Neural cell (in vitro differentiated cells): ENCODE measurements at regions not wholly inside any gene's neighbourhood (a gene's known extent, or its start where the extent isn't known, plus 50 kb on each side); places are given as distances from the start of the nearest gene placed in this dataset.
"Not testable (repeated sequence)": the region's sequence is repeated elsewhere in the genome, so short reads cannot be mapped to it uniquely, and the experiment has no call there.

Experiments
- H2AFZ ChIP-seq: fragments of 200-600, 300-800 bp; sonication (generic), shearing (Covaris generic); 2 replicates; pipeline ENCODE4 v1.6.0; 2014; ENCODE audit warnings: low read depth, mild to moderate bottlenecking, antibody characterized with exemption, low read length, moderate library complexity
- H3F3A ChIP-seq: fragments of 200-600 bp; shearing (Covaris generic); 2 replicates; pipeline ENCODE4 v1.6.1; 2016; ENCODE audit warnings: mild to moderate bottlenecking, moderate library complexity, mixed read lengths, antibody characterized with exemption, low read length; ENCODE audit not compliant: insufficient read depth, poor library complexity, severe bottlenecking
- H3K27ac ChIP-seq: fragments of 200-600, 300-800 bp; sonication (generic), shearing (Covaris generic); 2 replicates; pipeline ENCODE4 v1.5.1; 2014; ENCODE audit warnings: mild to moderate bottlenecking, low read length, moderate library complexity
- H3K27me3 ChIP-seq: fragments of 300-800, 200-600 bp; sonication (generic), shearing (Covaris generic); 2 replicates; pipeline ENCODE4 v1.6.0; 2014; ENCODE audit warnings: mild to moderate bottlenecking, low read depth, low read length, moderate library complexity; ENCODE audit not compliant: insufficient read depth
- H3K36me3 ChIP-seq: fragments of 300-800, 200-600 bp; sonication (generic), shearing (Covaris generic); 2 replicates; pipeline ENCODE4 v1.5.1; 2014; ENCODE audit warnings: mild to moderate bottlenecking, antibody characterized with exemption, low read length, moderate library complexity; ENCODE audit not compliant: insufficient read depth
- H3K4me2 ChIP-seq: fragments of 300-800, 200-600 bp; sonication (generic), shearing (Covaris generic); 2 replicates; pipeline ENCODE4 v1.6.0; 2014; ENCODE audit warnings: mild to moderate bottlenecking, low read length
- H3K4me3 ChIP-seq: fragments of 300-800, 200-600 bp; sonication (generic), shearing (Covaris generic); 2 replicates; pipeline ENCODE4 v1.5.1; 2014; ENCODE audit warnings: mild to moderate bottlenecking, low read length, moderate library complexity
- H3K79me2 ChIP-seq: fragments of 200-600 bp; shearing (Covaris generic); replicated peaks from 2 replicates; pipeline ENCODE4 v1.6.0; 2014; ENCODE audit warnings: mild to moderate bottlenecking, low read length, moderate library complexity; ENCODE audit not compliant: insufficient read depth
- H3K9ac ChIP-seq: fragments of 300-800, 200-600 bp; sonication (generic), shearing (Covaris generic); 2 replicates; pipeline ENCODE4 v1.6.1; 2016; ENCODE audit warnings: mild to moderate bottlenecking, low read length, mixed read lengths
- H3K9me2 ChIP-seq: fragments of 200-600 bp; shearing (Covaris generic); 2 replicates; pipeline ENCODE4 v1.6.1; 2016; ENCODE audit warnings: mild to moderate bottlenecking, low read length, mixed read lengths; ENCODE audit not compliant: insufficient read depth
- H3K9me3 ChIP-seq: fragments of 200-600, 300-800 bp; sonication (generic), shearing (Covaris generic); 2 replicates; pipeline ENCODE4 v1.6.1; 2016; ENCODE audit warnings: mild to moderate bottlenecking, mixed run types, low read length, moderate library complexity, mixed read lengths
- H4K20me1 ChIP-seq: fragments of 200-600 bp; shearing (Covaris generic); 2 replicates; pipeline ENCODE4 v1.6.1; 2016; ENCODE audit warnings: mild to moderate bottlenecking, mixed run types; ENCODE audit not compliant: insufficient read depth
- EP300 ChIP-seq: fragments of 450-650 bp; conservative IDR thresholded peaks from 2 replicates; pipeline ENCODE4 v1.6.1; 2014; ENCODE audit warnings: antibody characterized with exemption, mild to moderate bottlenecking, moderate library complexity; ENCODE audit not compliant: poor library complexity, severe bottlenecking
- EZH2 ChIP-seq: fragments of 200-600, 300-800 bp; shearing (Covaris generic), sonication (generic); IDR thresholded peaks from 2 replicates; pipeline ENCODE4 v1.6.1; 2014; ENCODE audit warnings: antibody characterized with exemption, low read length, borderline replicate concordance, mild to moderate bottlenecking; ENCODE audit not compliant: insufficient read depth, poor library complexity, severe bottlenecking
- MXI1 ChIP-seq: fragments of 450-650 bp; conservative IDR thresholded peaks from 2 replicates; pipeline ENCODE4 v1.6.1; 2014; ENCODE audit warnings: antibody characterized with exemption, mild to moderate bottlenecking; ENCODE audit not compliant: poor library complexity, severe bottlenecking
- POLR2AphosphoS5 ChIP-seq: IDR thresholded peaks from 2 replicates; pipeline ENCODE4 v1.6.1; 2012
- RAD21 ChIP-seq: fragments of 450-650 bp; conservative IDR thresholded peaks from 2 replicates; pipeline ENCODE4 v1.6.1; 2014; ENCODE audit warnings: antibody characterized with exemption, mild to moderate bottlenecking, moderate library complexity
- SMC3 ChIP-seq: fragments of 450-650 bp; conservative IDR thresholded peaks from 2 replicates; pipeline ENCODE4 v1.6.1; 2014; ENCODE audit warnings: antibody characterized with exemption, mild to moderate bottlenecking, moderate library complexity; ENCODE audit not compliant: poor library complexity
- TAF1 ChIP-seq: IDR thresholded peaks from 2 replicates; pipeline ENCODE4 v1.6.1; 2012; ENCODE audit warnings: low read depth
- TF ChIP-seq, protein P1 (sequence below): fragments of 450-650 bp; IDR thresholded peaks from 2 replicates; pipeline ENCODE4 v1.5.1; 2014; ENCODE audit warnings: antibody characterized with exemption, mild to moderate bottlenecking, moderate library complexity; ENCODE audit not compliant: poor library complexity, severe bottlenecking
- TF ChIP-seq, protein P2 (sequence below): IDR thresholded peaks from 2 replicates; pipeline ENCODE4 v1.6.1; 2012; ENCODE audit warnings: borderline replicate concordance

DNA sequence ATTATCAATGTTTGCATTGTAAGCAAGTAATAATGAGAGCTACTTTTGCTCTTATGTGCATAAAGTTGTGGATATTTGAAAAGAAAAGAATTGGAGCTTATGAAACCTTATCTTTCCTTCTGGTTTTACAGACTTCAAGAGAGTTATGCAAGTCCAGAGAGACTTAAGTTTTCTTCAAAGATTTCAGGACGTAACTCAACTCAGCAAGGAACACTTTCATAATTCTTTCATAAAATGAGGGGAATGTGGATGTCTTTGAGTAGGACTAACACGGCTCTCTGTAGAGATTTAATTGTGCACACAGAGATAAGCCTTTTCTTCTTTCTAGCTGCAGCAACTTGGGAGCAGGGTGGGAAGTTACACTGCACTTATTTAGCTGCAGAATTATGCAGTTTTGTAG lies 97.5 kb downstream of the DNAJB9 start:
- Histone ChIP-seq H3K4me3 (no peak overlapping the region), H3K27ac (no peak overlapping the region), H2AFZ (no peak overlapping the region), H3K9me2 (no peaks in the 10 kb centered on the region), H3K9me3 (no peaks in the 10 kb centered on the region), H3K27me3 (no peaks in the 10 kb centered on the region), H4K20me1 (no peaks in the 10 kb centered on the region), H3F3A (no peaks in the 10 kb centered on the region), H3K36me3 (no peaks in the 10 kb centered on the region), H3K79me2 (no peaks in the 10 kb centered on the region), H3K9ac (no peak overlapping the region), H3K4me2 (no peak overlapping the region)
- TF ChIP-seq TAF1 (no peak), EP300 (no peak), SMC3 (no peak), EZH2 (no peak)
- TF ChIP-seq, protein P1, sequence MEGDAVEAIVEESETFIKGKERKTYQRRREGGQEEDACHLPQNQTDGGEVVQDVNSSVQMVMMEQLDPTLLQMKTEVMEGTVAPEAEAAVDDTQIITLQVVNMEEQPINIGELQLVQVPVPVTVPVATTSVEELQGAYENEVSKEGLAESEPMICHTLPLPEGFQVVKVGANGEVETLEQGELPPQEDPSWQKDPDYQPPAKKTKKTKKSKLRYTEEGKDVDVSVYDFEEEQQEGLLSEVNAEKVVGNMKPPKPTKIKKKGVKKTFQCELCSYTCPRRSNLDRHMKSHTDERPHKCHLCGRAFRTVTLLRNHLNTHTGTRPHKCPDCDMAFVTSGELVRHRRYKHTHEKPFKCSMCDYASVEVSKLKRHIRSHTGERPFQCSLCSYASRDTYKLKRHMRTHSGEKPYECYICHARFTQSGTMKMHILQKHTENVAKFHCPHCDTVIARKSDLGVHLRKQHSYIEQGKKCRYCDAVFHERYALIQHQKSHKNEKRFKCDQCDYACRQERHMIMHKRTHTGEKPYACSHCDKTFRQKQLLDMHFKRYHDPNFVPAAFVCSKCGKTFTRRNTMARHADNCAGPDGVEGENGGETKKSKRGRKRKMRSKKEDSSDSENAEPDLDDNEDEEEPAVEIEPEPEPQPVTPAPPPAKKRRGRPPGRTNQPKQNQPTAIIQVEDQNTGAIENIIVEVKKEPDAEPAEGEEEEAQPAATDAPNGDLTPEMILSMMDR: no peak

DNA sequence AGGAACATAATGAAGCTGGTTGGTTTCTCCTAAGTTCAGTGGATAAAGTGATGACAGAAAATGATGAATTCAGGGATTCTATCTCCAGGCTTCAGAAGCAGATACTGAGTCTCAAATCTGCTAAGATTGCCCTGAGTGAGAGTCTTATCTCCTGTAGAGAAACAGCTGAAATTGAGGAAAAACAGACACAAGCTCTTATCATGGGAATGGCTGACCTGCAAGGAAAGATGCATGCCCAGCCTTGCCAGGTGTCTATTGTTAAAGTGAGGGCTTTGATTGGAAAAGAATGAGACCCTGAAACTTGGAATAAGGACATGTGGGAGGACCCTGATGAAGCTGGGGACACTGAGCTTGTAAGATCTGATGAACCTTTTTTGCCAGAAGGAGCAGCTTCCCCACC lies 100.3 kb downstream of the DNAJB9 start:
- Histone ChIP-seq H3F3A (no peaks in the 10 kb centered on the region), H3K27me3 (no peaks in the 10 kb centered on the region), H3K9me3 (no peaks in the 10 kb centered on the region), H3K79me2 (no peaks in the 10 kb centered on the region), H4K20me1 (no peaks in the 10 kb centered on the region), H3K9me2 (no peaks in the 10 kb centered on the region), H3K36me3 (no peaks in the 10 kb centered on the region), H3K9ac (no peak overlapping the region), H2AFZ (no peak overlapping the region), H3K4me2 (no peak overlapping the region), H3K27ac (no peak overlapping the region), H3K4me3 (no peak overlapping the region)
- TF ChIP-seq MXI1 (no peak), EZH2 (no peak), POLR2AphosphoS5 (no peak), SMC3 (no peak), TAF1 (no peak), EP300 (no peak), RAD21 (no peak)
- TF ChIP-seq, protein P1: no peak
- TF ChIP-seq, protein P2, sequence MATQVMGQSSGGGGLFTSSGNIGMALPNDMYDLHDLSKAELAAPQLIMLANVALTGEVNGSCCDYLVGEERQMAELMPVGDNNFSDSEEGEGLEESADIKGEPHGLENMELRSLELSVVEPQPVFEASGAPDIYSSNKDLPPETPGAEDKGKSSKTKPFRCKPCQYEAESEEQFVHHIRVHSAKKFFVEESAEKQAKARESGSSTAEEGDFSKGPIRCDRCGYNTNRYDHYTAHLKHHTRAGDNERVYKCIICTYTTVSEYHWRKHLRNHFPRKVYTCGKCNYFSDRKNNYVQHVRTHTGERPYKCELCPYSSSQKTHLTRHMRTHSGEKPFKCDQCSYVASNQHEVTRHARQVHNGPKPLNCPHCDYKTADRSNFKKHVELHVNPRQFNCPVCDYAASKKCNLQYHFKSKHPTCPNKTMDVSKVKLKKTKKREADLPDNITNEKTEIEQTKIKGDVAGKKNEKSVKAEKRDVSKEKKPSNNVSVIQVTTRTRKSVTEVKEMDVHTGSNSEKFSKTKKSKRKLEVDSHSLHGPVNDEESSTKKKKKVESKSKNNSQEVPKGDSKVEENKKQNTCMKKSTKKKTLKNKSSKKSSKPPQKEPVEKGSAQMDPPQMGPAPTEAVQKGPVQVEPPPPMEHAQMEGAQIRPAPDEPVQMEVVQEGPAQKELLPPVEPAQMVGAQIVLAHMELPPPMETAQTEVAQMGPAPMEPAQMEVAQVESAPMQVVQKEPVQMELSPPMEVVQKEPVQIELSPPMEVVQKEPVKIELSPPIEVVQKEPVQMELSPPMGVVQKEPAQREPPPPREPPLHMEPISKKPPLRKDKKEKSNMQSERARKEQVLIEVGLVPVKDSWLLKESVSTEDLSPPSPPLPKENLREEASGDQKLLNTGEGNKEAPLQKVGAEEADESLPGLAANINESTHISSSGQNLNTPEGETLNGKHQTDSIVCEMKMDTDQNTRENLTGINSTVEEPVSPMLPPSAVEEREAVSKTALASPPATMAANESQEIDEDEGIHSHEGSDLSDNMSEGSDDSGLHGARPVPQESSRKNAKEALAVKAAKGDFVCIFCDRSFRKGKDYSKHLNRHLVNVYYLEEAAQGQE: no peak

DNA sequence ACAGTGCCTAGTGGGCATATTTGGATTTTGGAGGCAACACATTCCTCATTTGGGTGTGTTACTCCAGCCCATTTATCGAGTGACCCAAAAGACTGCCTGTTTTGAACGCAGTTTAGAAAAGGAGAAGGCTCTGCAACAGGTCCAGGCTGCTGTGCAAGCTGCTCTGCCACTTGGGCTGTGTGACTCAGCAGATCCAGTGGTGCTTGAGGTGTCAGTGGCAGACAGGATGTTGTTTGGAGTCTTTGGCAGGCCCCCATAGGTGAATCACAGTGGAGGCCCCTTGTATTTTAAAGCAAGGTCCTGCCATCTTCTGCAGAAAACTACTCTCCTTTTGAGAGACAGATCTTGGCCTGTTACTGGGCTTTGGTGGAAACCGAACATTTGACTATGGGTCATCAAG lies 104.0 kb downstream of the DNAJB9 start:
- H2AFZ ChIP-seq, H3K4me3 ChIP-seq, H3K9me3 ChIP-seq, H3K27ac ChIP-seq, H3K27me3 ChIP-seq, H3K36me3 ChIP-seq, H3K9ac ChIP-seq, H4K20me1 ChIP-seq, H3K79me2 ChIP-seq, H3K9me2 ChIP-seq, H3K4me2 ChIP-seq, H3F3A ChIP-seq: not testable (repeated sequence)
